Superior temporal gyrus (tissue), 1 donor: ENCODE measurements at regions not wholly inside any gene's neighbourhood (a gene's known extent, or its start where the extent isn't known, plus 50 kb on each side); places are given as distances from the start of the nearest gene placed in this dataset.
"Not testable (repeated sequence)": the region's sequence is repeated elsewhere in the genome, so short reads cannot be mapped to it uniquely, and the experiment has no call there.

ENCODE experiments used
- DNase-seq: peaks from one replicate; pipeline ENCODE4 v3.0.0-alpha.2; 2016; ENCODE audit errors: extremely low spot score

DNA sequence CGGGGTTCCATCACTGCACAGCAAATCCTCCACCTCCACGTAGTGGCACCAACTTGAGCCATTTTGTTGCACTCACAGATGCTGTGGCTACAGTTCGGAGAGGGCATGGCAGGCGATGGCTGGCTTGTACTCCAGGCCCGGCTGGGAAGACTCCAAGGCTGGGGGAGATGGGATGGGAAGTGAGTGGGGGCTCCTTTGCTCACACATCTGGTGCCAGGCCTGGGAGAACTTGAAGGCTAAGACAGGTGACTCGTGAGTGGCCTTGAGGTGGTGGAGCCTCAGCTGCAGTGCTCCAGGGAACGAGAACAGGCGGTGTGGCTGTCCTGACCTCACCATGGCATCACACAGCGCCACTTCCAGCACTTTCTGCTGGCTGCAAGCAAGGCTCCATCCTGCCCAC is 87.9 kb downstream of the PLXNA1 start:
- DNase-seq, result no peak

DNA sequence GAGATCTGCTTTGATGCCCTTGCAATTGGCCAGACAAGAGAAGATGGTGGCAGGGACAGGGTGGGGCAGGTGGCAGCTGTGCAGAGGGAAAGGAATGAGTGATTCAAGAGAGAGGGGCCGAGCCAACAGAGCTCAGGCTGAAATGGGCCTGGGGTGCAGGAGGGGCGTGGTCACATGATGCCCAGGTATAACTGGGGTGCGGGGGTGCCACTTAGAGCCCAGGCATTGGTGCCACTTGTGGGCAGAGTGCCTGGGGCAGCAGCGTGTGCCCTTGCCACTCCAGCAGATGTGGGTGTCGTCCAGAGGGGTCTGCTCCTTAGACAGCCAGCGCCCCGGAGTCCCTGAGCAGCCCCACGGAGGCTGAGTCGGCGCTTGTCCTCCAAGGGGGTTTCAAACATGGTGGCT is 88.7 kb downstream of the PLXNA1 start:
- DNase-seq, result no peak

DNA sequence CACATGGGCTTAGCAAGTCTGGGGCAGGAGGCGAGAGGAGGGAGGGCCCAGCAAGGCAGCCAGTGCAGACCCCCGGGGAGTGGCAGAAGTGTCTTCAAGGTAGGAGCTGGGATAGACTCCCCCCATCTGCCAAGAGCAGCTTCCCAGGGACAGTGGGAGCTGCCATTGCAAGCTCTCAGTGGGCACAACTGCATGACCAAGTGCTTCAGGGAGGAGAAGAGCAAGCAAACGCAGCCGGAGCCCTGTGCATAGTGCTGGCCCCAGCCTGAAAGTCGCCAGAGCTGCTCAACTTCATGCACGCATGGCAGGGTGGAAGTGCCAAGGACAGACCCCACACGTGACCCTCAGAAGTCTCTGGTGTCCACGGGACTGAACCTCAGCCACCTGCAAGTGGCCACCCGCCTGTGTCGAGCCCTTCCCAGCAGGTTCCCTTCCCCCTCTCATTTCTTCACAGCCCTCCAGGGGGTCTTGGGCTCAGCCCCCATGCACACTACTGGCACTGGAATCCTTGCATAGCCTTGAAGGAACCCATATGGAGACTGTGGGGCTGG is 89.4 kb downstream of the PLXNA1 start:
- DNase-seq, result no peak

DNA sequence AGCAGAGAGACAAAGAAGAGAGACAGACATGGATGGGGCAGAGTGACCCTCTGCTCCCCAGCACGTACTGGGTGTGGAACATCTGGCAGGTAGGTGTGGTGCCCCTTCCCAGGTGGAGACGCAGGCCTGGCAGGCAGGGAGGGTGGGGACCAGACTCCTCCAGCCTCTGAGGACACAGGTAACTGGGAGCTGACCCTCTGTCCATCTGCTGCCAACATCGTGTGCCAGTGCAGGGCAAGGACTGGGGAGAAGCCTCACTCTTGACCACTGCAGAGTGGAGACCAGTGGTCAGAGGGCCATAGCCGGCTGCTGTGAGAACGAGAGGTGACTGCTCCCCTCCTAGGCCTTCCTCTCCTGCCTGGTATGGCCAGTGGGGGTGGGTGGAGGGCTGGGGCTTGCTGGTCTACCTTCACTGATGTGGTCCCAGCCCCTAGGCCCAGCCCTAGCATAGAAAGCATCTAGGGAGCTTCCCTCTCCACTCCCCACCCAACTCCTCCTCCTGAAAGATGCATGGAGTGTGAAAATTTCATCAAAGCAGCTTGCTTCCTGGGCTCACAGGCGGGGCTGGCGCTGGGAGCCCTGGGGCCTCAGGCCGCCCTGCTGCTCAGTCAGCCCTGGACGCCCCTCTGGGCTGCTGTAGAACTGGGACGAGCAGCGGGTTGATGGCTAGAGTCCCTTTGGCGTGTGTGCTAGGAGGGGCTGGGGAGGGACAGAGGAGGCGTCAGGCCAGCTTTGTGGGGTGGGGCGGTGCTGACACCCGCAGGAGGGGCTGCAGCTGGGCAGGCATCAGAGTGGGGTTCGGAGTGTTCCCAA is 90.3 kb downstream of the PLXNA1 start:
- no peak for DNase-seq

DNA sequence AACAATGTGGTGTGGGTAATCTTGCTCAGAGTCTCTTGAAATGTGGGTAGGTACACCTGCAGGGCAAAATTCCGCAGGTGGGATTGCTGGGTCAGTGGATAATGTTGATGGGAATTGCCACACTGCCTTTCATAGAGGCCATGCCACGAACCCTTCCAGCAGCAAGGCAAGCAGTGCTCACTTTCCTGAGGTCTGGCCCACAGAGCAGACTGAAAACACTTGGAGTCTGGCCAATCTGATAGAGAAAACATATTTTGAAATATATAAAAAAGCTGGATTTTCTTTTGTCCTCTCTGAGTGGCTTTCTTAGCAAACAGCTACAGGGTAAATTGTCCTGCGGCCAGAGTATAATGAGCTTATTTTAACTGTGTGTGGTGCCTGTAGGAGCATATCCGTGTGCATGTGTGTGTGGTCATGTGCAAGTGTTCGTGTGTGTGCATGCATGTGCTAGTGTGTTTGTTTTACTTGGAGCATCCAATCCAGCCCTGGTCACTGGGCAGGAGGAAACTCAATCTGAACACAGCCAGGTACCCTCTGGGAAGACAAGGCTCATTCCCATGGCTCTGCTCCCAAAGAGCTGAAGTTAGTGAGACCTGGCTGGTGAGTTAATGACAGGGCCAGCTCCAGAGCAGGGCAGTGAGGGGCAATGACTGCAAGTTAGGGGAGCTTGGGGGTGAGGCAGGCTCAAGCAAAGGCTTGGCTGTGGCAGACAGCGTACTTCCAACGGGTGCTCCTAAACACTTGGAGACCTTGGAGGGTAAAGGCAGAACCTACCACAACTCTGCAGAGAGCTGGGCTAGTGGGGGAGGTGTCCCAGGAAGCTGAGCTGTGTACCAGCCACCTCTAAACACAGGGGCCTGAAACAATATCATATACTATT is 91.3 kb downstream of the PLXNA1 start:
- no peak for DNase-seq

DNA sequence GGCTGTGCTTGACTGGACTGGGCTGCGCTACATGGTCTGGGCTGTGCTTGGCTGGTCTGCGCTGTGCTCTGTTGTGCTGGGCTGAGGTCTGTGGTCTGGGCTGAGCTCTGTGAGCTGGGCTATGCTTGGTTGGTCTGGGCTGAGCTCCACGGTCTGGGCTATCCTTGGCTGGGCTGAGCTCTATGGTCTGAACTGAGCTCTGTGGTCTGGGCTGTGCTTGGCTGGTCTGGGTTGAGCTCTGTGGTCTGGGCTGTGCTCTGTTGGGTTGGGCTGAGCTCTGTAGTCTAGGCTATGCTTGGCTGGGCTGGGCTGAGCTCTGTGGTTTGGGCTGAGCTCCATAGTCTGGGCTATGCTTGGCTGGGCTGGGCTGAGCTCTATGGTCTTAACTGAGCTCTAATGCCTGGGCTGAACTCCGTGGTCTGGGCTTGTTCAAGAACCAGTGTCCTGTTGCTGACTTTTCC is 92.0 kb downstream of the PLXNA1 start:
- DNase-seq, result no peak

DNA sequence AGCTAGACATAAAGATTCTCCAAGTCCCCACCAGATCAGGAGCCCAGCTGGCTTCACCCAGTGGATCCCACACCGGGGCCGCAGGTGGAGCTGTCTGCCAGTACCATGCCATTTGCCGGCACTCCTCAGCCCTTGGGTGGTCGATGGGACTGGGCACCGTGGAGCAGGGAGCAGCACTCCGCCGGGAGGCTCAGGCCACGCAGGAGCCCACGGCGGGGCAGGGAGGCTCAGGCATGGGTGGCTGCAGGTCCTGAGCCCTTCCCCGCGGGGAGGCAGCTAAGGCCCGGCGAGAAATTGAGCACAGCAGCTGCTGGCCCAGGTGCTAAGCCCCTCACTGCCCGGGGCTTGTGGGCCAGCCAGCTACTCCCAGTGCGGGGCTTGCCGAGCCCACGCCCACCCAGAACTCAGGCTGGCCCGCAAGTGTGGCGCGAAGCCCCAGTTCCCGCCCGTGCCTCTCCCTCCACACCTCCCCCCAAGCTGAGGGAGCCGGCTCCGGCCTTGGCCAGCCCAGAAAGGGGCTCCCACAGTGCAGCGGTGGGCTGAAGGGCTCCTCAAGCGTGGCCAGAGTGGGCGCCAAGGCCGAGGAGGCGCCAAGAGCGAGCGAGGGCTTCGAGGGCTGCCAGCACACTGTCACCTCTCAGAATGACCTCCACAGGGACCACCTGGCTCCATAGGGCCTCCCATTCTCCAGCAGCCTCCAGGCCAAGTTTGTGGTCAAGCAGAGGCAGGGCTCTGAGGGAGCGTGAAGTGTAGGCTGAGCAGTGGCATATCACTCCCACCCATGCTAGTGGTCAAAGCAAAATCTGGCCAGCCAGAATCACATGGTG is 93.5 kb downstream of the PLXNA1 start:
- not testable (repeated sequence) for DNase-seq

DNA sequence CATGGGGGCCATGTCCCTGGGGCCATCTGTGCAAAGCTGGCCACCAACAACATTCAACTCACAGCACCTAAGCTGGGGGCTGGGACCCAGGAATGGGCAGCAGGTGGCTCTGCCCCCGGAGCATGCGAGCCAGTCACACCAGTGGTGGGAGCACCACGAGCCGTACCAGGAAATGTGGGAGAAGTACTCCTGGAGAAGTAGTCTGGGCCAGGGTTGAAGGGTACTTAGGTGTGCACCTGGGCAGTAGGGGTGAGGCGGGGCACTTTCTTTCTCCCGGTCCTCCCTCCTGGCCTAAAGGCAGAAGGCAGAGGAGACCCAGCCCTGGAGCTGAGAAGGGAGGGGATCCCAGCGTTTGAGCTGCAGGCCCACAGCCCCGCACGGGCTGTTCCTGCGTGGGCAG is 94.2 kb downstream of the PLXNA1 start:
- no peak for DNase-seq

DNA sequence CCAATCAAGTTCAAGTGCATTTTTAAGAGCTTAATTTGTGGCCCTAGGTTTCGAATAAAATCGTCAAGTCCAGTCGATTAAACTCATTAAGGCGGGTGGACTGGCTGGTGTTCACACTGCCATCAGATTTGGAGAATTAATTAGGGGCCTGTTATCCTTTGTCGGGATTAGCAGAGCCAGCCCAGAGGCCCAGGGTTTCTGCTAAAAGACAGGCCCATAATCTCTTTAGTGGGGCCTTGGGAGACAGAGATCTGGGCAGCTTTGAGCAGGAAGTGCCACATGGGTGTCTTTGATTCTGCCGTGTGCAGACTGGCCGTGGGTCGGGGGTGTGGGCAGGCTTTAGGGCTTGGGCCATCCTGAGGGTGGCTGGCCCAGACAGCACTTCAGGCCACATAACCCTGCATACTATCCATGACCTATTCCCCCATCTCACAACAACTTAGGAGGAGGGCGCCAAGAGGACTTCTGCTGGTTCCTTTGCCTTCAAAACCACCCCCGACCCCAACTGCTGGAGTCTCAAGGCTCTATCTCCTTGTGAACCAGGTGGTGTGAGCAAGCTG is 94.7 kb downstream of the PLXNA1 start:
- DNase-seq, result no peak

DNA sequence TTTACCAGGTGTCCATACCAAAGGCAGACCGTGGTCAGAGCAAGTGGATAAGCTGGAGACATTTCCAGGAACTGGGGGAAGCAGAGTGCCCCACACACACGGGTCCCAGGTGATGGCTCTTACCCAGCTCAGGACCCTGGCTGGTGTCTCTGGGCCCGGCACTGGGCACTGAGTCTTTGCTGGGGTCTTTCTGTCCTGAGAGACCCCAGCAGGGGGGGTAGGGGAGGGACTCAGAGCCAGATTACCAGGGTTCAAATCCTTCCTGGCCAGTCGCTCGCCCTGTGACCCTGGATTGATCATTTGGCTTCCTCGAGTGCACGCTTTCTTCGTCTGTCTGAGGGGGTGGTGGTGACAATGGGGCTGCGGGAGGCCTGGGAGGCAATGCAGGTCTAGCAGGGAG is 95.7 kb downstream of the PLXNA1 start:
- no peak for DNase-seq

DNA sequence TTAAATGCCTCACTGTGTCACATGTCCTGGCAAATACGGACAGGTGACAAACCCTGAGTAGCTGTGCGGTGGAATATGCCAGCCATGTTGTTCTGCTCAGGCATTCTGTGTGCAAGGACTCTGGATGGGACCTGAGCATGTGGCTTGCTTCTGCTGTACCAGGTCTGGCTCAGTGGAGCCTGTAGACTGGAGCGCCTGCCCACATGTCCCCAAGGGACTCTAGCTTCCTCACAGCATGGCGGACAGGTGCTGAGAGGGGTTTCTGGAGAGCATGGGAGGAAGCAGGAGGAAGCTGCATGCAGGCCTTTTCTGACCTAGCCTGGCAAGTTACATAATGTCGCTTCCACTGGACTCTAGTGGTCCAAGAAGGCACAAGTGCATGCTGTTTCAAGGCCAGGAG is 96.3 kb downstream of the PLXNA1 start:
- no peak for DNase-seq

DNA sequence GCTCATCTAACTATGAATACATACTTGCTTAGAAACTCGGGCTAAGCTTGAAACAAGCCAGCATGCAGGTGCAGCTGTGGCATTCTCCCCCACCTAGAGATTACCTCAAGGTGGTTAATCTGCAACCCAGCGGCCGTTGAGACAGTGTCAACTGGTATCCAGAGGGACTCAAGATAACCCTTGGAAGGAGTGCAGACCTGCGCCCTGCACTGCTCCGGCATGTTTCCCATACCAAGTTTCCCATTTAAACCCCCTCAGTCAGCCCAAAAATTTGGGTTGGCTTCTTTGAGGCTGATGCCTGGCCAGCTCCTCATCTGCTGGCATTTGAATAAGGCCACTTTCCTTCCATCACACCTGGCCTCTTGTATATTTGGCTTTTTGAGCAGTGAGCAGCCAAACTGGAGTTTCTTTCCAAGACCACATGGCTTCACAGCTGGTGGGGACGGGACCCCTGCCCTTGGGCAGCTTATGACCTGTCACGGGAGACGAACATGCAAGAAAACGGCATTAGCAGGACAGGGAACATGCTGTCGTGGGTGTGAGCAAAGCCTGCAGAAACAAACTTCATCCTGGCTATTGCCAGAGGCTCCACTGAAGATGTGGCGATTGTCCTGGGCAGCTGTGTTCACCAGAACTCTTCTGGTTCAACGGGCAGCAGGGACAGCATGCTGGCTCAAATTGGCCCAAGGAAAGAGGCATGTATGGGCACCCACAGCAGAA is 98.2 kb downstream of the PLXNA1 start:
- DNase-seq, result no peak

DNA sequence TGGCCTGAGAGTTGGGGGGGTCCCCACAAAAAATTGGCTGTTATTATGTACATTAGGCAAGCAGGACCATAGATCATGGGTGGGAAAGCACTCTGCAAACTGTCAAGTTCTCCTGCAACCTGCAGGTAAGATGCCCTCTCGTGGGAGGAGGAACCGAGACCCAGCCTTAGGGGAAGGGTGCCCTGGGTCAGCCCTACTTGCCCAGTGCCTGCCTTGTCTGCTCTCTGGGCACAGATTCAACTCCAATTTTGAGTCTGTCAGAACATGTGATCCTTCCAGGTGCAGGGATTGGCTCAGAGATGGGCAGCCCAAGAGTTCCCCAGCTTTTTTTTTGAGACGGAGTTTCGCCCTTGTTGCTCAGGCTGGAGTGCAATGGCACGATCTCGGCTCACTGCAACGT is 99.2 kb downstream of the PLXNA1 start:
- no peak for DNase-seq

DNA sequence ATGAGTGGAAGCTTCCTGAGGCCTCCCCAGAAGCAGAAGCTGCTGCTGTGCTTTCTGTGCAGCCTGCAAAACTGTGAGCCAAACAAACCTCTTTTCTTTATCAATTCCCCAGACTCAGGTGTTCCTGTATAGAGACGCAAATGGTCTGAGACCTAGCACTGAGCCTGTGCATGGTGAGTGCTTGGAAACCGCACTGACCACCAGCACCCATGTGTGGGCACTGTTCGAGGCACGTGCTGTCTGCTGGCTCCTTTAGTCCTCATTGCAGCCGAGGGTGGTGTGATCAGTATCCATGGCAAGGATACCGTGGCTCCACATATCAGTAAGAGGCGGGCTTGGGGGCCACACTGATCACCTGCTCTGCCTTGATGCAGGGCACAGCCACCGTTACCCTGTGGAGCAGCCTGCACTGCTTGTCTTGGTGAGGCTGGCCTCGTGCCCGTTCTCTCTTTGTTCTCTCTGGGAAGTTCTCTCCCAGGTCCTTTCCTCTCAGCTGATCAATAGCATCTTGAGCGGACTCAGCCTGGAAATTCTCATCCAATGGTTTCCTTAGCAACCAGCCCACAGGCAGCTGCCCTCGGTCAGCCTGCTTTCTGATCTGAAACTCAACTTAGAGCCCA is 101.0 kb downstream of the PLXNA1 start:
- no peak for DNase-seq

DNA sequence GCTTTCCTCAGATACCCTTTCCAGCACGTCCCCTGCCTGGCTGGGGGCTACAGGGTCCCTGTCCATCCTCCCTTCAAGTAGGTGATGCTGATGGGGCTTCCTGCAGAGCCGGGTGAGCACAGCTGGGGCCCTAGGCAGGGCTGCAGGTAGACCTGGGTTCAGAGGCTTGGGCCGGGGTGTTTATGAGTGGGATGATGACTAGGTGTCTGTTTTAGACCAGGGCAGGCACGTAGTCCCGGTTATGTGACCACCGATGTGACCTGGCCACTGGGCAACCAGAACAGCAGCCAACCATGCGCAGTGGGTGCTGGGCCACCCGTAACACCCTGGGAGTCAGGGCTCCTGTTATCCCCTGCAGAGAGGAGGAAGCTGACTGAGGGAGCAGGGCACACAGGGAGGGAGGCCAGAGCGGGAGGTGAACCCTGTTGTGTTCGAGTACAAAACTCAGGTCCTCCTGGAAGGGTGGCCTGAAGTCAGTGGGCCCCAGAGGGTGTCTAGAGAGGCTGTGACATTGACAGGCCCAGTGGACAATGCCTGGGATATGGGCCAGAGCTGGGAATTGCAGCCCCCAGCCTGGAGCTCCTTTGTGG is 101.6 kb downstream of the PLXNA1 start:
- DNase-seq, result no peak

DNA sequence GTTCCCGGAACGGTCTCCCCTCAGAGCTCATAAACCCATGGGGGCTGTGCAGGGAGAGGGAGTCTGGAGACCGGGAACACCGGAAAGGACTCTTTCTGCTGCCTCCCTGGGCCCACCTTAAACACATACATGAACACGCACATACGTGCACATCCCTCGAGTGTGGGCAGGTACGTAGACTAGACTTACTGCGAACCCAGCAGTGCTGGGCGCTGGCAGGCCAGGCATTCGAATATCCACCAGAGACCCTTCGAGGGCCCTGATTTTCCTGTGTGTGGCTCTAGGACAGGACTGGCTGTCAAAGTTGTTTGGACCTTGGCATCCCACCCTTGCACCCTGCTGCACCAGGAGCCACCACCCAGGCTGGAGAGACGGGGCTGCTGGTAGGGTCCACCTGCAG is 102.7 kb downstream of the PLXNA1 start:
- DNase-seq, result no peak

DNA sequence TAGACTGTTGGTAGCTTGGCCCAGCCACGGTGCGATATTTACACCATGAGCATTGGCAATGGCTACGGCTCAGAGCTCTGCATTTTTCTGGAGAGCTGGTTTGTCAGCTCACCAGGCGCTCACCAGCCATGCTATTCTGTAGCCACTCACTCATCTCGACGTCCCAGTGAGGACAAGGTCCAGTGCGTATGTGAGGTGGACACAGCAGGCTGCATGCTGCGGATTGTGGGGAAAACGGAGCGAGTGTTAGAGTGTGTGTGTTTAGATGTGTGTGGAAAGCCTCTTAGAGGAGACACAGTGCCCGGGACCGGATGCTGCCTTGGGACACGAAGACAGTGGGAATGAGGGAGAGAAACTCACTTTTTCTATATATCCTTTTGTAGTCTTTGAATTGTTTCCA is 103.7 kb downstream of the PLXNA1 start:
- DNase-seq, result not testable (repeated sequence)

DNA sequence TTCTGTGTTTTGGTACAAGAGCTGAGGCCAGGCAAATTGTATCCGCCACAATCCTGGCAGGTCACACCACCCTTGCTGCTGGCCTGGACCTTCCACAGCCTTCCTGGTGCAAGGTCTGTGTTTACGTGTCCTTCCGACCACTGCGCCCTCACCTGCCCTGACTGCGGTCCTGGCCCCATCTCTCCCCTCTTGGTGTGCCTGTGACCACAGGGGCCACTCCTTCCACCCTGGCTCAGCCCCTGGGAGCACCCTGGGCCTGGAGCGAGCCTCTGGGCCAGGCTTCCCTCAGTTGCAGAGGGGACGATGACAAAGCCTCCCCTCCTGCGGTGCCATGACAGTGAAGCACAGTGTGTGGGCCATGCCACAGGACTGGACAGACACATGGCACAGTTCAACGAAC is 104.5 kb downstream of the PLXNA1 start:
- no peak for DNase-seq

DNA sequence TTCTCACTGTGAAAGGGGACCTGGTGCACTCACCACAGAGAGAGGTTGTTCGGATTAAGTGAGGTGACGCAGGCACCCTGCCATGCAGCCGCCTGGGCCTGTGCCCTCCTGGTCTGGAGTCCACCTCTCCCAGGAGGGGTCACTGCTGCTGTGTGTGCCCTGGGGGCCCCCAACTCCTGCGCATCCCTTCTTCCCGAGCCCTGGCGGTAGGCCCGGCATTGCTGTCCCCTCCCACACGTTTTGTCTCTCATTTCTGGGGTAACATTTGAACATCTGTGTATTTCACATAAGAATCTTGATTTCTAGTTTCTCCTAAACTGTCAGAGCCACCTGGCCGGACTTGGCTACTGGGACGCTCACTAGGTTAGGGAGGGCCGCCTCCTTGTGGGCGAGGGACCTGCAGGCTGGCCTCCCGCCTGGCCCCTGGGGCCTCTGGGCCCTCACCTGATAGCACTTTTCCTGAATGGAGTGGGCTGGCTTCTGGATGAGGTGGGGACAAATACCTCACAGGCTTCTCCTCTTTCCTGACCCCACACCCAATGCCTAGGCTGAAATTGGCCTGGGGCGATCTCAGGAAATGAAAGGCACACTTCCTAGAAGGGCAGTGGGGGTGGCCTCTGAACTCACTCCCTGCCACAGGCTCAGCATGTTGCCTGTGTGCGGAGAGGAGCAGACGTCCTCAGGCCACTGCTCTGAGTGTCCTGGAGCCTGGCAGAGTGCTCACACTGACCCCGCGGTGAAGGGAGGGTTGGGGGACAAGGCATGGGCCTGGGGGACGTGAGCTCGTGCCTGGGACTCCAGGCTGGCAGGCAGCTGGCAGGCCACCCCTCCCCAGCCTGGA is 104.2 kb upstream of the PRR23E start:
- DNase-seq, result no peak
